Adrenal gland (tissue), 9 donors: ENCODE measurements at regions not wholly inside any gene's neighbourhood (a gene's known extent, or its start where the extent isn't known, plus 50 kb on each side); places are given as distances from the start of the nearest gene placed in this dataset.
"Not testable (repeated sequence)": the region's sequence is repeated elsewhere in the genome, so short reads cannot be mapped to it uniquely, and the experiment has no call there.

ENCODE experiments used
- DNase-seq, 7 donors: peaks; one replicate each; pipeline ENCODE4 v3.0.0-alpha.2; 2019 to 2020
- H3K27ac ChIP-seq, 5 donors: fragments of 200-600 bp; sonication (generic) in 4 of 5; 1 replicate in 3 of 5; 2 replicates in 2 of 5; pipeline versions ENCODE4 v1.5.1 to v1.8.0; 2016 to 2020; ENCODE audit warnings: mild to moderate bottlenecking in 1 of 5
- H3K27me3 ChIP-seq: fragments of 200-600 bp; 2 replicates; pipeline ENCODE4 v1.8.0; 2021
- H3K36me3 ChIP-seq, 2 donors: fragments of 200-600 bp; replicated peaks in 1 of 2; 1 replicate in 1 of 2; 2 replicates in 1 of 2; pipeline versions ENCODE4 v1.5.1 to v1.8.0; 2018 to 2022
- H3K4me1 ChIP-seq, 2 donors: fragments of 200-600 bp; replicated peaks in 1 of 2; 1 replicate in 1 of 2; 2 replicates in 1 of 2; pipeline versions ENCODE4 v1.5.1 to v1.8.0; 2018 to 2021
- H3K4me3 ChIP-seq, 4 donors: fragments of 200-600 bp; sonication (generic) in 3 of 4; one replicate each; pipeline ENCODE4 v1.5.1; 2016 to 2018
- H3K9me3 ChIP-seq, 3 donors: fragments of 200-600 bp; sonication (generic) in 1 of 3; replicated peaks in 1 of 3; 1 replicate in 2 of 3; 2 replicates in 1 of 3; pipeline versions ENCODE4 v1.5.1 to v1.8.0; 2016 to 2021
- POLR2A ChIP-seq, 2 donors: fragments of 450-650 bp; IDR thresholded peaks; one replicate each; pipeline ENCODE4 v1.6.1; 2017; ENCODE audit warnings: antibody characterized with exemption in 2 of 2, mild to moderate bottlenecking in 2 of 2, moderate library complexity in 1 of 2
- WGBS, 4 donors: extraction: QIAGEN DNeasy Blood & Tissue Kit in 2 of 4; methylation state at CpG; one replicate each; pipeline versions ENCODE4 v1.1.5 to v1.1.7; 2013 to 2017; 5-methylcytosine and 5-hydroxymethylcytosine counted together
- intact Hi-C, 2 donors: fragments of 100-400 bp; cut with DNase I; formaldehyde crosslinking; loops; one replicate each; pipeline versions ENCODE4 v1.14.1 to v1.15.0; 2022 to 2023
- TF ChIP-seq, protein P1 (sequence below), 6 experiments: fragments of 450-650 bp in 4 of 6; fragments of 200-600 bp in 2 of 6; sonication (generic) in 1 of 6; IDR thresholded peaks; 1 replicate in 5 of 6; 2 replicates in 1 of 6; pipeline versions ENCODE4 v1.5.1 to v1.8.0; 2016 to 2021; ENCODE audit warnings: antibody characterized with exemption in 6 of 6, mild to moderate bottlenecking in 2 of 6, moderate library complexity in 1 of 6
- donor health status: healthy with polysubstance abuse.
- donor health status: Bipolar disorder and iron deficiency.
- donor health status: DM: yes; HTN: yes; CAD: no.
- donor health status: DM: no; HTN: no; CAD: no.
- donor health status: DM: no; HTN: no; CAD: no.

DNA sequence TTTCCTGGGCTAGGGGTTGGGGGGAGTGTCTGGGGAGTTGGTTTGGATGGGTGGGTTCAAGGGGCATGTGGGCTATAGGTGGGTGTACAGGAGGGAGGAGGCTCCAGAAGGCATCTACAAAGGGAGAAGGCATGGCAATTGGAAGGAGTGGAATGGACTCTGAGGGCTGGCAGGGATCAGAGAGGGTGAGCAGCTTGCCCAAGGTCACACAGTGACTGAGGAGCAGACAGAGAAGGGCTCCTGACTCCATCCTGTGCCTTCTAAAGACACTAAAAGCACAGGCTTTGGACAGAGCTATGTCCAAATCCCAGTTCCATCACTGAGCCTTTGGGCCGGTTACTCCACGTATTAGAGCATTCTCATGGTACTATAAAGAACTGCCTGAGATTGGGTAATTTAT is 151.8 kb downstream of the PTPRU start:
- intact Hi-C loops, result no loop called here
- Histone ChIP-seq H3K4me3 (no peak overlapping the region), H3K4me1 (no peaks in the 10 kb centered on the region), H3K27ac (no peak overlapping the region), H3K9me3 (no peaks in the 10 kb centered on the region), H3K27me3 (no peaks in the 10 kb centered on the region), H3K36me3 (no peaks in the 10 kb centered on the region)
- WGBS, 4 donors, result 81 to 100% (median 84%) methylated on average over 2 of the region's 2 CpGs
- no peak for DNase-seq
- no peak for TF ChIP-seq POLR2A (IDR thresholded peaks at IDR 0.05)

DNA sequence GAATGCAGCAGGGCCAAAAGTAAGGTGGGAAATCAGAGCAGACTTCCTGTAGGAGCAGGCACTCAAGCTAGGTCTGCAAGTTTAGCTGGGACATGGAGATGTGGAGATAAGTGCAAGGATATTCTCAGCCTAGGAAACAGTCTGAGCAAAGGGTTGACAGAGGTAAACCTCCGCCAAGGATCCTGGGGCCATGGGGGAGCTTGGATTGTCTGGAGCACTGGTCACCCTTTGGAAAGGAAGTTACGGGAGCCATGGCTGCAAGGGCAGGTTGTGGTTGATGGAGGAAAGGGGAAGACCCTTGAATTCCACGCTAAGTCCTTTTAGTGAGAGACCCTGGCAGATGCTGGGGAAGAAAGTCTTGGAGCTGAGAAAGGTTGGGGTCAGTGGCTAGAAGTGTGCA is 150.9 kb downstream of the PTPRU start:
- WGBS, 4 donors, result 69 to 88% (median 72%) methylated on average over 3 of the region's 3 CpGs
- Histone ChIP-seq H3K9me3 (no peaks in the 10 kb centered on the region), H3K27ac (no peak overlapping the region), H3K4me3 (no peak overlapping the region), H3K4me1 (no peaks in the 10 kb centered on the region), H3K27me3 (no peaks in the 10 kb centered on the region), H3K36me3 (no peaks in the 10 kb centered on the region)
- no peak for DNase-seq
- TF ChIP-seq, protein P1, sequence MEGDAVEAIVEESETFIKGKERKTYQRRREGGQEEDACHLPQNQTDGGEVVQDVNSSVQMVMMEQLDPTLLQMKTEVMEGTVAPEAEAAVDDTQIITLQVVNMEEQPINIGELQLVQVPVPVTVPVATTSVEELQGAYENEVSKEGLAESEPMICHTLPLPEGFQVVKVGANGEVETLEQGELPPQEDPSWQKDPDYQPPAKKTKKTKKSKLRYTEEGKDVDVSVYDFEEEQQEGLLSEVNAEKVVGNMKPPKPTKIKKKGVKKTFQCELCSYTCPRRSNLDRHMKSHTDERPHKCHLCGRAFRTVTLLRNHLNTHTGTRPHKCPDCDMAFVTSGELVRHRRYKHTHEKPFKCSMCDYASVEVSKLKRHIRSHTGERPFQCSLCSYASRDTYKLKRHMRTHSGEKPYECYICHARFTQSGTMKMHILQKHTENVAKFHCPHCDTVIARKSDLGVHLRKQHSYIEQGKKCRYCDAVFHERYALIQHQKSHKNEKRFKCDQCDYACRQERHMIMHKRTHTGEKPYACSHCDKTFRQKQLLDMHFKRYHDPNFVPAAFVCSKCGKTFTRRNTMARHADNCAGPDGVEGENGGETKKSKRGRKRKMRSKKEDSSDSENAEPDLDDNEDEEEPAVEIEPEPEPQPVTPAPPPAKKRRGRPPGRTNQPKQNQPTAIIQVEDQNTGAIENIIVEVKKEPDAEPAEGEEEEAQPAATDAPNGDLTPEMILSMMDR (IDR thresholded peaks at IDR 0.05), result no peak
- TF ChIP-seq POLR2A (IDR thresholded peaks at IDR 0.05), result no peak
- intact Hi-C loops, result no loop called here

DNA sequence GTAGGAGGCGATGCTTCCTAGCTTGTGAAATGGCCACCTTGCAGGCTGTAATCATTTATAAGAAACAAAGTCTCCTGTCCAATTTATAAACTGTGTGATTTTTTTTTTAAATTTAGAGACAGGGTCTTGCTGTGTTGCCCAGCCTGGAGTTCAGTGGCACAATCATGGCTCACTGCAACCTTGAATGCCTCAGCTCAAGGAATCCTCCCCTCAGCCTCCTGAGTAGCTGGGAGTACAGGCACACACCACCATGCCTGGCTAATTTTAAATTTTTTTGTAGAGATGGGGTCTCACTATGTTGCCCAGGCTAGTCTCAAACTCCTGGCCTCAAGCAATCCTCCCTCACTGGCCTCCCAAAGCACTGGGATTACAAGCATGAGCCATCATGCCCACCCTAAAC is 150.1 kb downstream of the PTPRU start:
- DNase-seq, H3K36me3 ChIP-seq, H3K27me3 ChIP-seq, H3K4me3 ChIP-seq, H3K9me3 ChIP-seq, H3K4me1 ChIP-seq, H3K27ac ChIP-seq, intact Hi-C loops: not testable (repeated sequence)
- 47 to 95% (median 94%) methylated on average over 1 of the region's 1 CpG for WGBS, 4 donors

DNA sequence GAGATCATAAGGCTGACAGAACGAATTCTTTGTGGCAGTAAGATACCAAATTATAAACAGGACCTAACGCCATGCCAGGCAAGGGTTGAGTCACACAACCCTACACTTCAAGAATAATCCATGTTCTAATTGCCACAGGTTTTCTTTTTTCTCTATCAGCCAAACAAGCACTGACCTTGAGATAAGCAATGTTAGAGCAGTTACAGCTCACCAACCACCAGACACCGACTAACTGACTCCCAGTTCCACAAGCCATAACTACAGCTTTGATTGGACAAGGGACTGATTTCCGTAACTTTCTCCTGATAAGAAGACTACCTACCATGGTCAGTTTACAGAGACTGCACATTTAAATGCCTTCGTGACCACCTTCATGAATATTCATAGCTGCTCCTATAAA is 149.6 kb downstream of the PTPRU start:
- 63 to 71% (median 64%) methylated on average over 5 of the region's 5 CpGs for WGBS, 4 donors
- H3K4me1 ChIP-seq, result no peaks in the 10 kb centered on the region
- no peak for TF ChIP-seq POLR2A (IDR thresholded peaks at IDR 0.05)
- TF ChIP-seq, protein P1 (IDR thresholded peaks at IDR 0.05), result no peak
- no peaks in the 10 kb centered on the region for H3K27me3 ChIP-seq
- no peak overlapping the region for H3K27ac ChIP-seq
- H3K36me3 ChIP-seq, result no peaks in the 10 kb centered on the region
- no peak overlapping the region for H3K4me3 ChIP-seq
- H3K9me3 ChIP-seq, result no peaks in the 10 kb centered on the region
- intact Hi-C loops, result no loop called here
- no peak for DNase-seq

DNA sequence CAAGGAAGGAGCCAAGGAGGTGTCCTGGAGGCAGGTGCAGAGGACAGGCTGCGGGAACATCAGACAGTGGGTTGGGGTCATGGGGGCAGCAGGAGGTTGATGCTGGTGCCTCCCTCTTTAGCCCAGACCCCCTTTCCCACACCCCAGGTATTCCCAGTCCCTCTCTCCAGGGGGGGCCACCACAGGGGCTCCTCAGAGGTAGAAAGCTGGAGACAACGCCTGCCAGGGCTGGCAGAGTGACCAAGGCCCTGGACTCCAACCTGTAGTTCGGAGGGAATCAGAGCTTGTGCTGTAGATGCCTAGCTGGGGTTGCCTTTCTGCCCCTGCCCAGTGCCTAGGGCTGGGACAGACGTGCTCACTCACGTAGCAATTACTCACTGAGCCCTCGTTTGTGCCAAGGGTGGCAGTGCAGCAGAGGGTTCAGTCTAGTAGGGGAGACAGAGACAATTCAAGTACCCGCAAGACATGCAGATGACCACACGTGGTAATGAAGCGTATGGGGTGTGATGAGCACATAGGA is 148.2 kb downstream of the PTPRU start:
- WGBS, 4 donors, result 59 to 78% (median 73%) methylated on average over 7 to 9 of the region's 9 CpGs
- intact Hi-C loops, result no loop called here
- Histone ChIP-seq H3K27me3 (no peaks in the 10 kb centered on the region), H3K9me3 (no peaks in the 10 kb centered on the region), H3K4me1 (no peaks in the 10 kb centered on the region), H3K4me3 (no peak overlapping the region), H3K27ac (no peak overlapping the region), H3K36me3 (no peaks in the 10 kb centered on the region)
- DNase-seq, result no peak
- no peak for TF ChIP-seq POLR2A (IDR thresholded peaks at IDR 0.05)
- TF ChIP-seq, protein P1 (IDR thresholded peaks at IDR 0.05), result no peak
